HCT116 (cell line): ENCODE measurements at regions not wholly inside any gene's neighbourhood (a gene's known extent, or its start where the extent isn't known, plus 50 kb on each side); places are given as distances from the start of the nearest gene placed in this dataset.

Experiments used
- CTCF ChIP-seq, 3 experiments: fragments of 200-600 bp in 1 of 3; sonication (generic) in 1 of 3; IDR thresholded peaks in 2 of 3; conservative IDR thresholded peaks in 1 of 3; 2 replicates each; pipeline ENCODE4 v1.5.1; 2012 to 2017; ENCODE audit warnings: low read depth in 2 of 3, low read length in 2 of 3, antibody characterized with exemption in 1 of 3, borderline replicate concordance in 1 of 3, control low read depth in 1 of 3, mild to moderate bottlenecking in 1 of 3, mixed read lengths in 1 of 3, mixed run types in 1 of 3, moderate library complexity in 1 of 3; ENCODE audit not compliant: insufficient read depth in 1 of 3
- EZH2 ChIP-seq: fragments of 200-600 bp; sonication (generic); IDR thresholded peaks from 2 replicates; pipeline ENCODE4 v1.6.1; 2017; ENCODE audit warnings: antibody characterized with exemption, mixed run types
- POLR2A ChIP-seq: IDR thresholded peaks from 2 replicates; pipeline ENCODE4 v1.7.0; 2011; ENCODE audit warnings: borderline replicate concordance; ENCODE audit not compliant: insufficient read depth, insufficient read length; ENCODE audit errors: extremely low read depth
- POLR2AphosphoS5 ChIP-seq: IDR thresholded peaks from 2 replicates; pipeline ENCODE4 v1.6.1; 2011; ENCODE audit warnings: mild to moderate bottlenecking, low read depth, low read length, moderate library complexity
- RAD21 ChIP-seq: IDR thresholded peaks from 2 replicates; pipeline ENCODE4 v1.6.1; 2012; ENCODE audit warnings: low read depth, mild to moderate bottlenecking
- REST ChIP-seq: IDR thresholded peaks from 2 replicates; pipeline ENCODE4 v1.6.1; 2012; ENCODE audit warnings: low read depth
- SP1 ChIP-seq: IDR thresholded peaks from 2 replicates; pipeline ENCODE4 v1.6.1; 2012; ENCODE audit warnings: low read depth
- YY1 ChIP-seq: IDR thresholded peaks from 2 replicates; pipeline ENCODE4 v1.6.1; 2011; ENCODE audit warnings: low read length, low read depth, moderate library complexity, mild to moderate bottlenecking; ENCODE audit not compliant: insufficient replicate concordance; ENCODE audit errors: extremely low read depth
- ZFX ChIP-seq: fragments of 450-650 bp; IDR thresholded peaks from 2 replicates; pipeline ENCODE4 v1.6.1; 2017

- TF ChIP-seq YY1 (no peak), ZFX (no peak), RAD21 (no peak), POLR2A (no peak), EZH2 (no peak), CTCF (IDR thresholded peaks at IDR 0.05 in 2 of 3, conservative IDR thresholded peaks at IDR 0.05 in 1 of 3; ENCODE audit: borderline replicate concordance in 1 of 3, insufficient read depth in 1 of 3, low read depth in 2 of 3, low read length in 2 of 3) (no peak), REST (no peak), SP1 (no peak), POLR2AphosphoS5 (no peak)
These were observed 434.8 kb upstream of the HTR1E start for GRCh38 chr6:86502497-86502896.
